SIG-M5 treated with dmso at 0.1 percent for 504 hours (cell line): ENCODE measurements at regions not wholly inside any gene's neighbourhood (a gene's known extent, or its start where the extent isn't known, plus 50 kb on each side); places are given as distances from the start of the nearest gene placed in this dataset.

Experiments used
- DNase-seq: peaks from one replicate; lab custom pipeline; 2025; ENCODE audit not compliant: unreplicated experiment; lab: John Stamatoyannopoulos, UW

DNA sequence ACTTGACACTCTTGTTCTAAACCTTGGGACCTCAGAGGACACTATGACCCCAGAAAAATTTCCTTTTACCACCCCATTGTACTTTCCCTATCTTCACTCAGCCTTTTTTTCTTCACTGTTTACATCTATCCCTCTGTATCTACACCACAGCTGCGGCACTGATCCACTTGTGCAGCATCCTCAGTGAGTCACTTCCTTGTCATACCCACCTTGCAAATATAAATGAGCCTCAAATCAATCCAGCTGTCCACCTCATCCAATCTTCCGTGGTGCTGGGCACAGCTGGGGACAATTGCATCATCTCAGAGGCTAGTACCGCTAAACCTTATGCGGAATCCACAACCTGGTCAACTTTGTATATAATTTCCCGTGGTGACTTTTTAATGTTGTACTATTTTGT, 710.5 kb downstream of the QKI start:
- DNase-seq, result no peak

GRCh38 chr6:164124473-164124872, 710.0 kb downstream of the QKI start:
- DNase-seq, result no peak

GRCh38 chr6:164122109-164122508, 707.6 kb downstream of the QKI start:
- DNase-seq, result no peak

GRCh38 chr6:164121527-164121926, 707.0 kb downstream of the QKI start:
- no peak for DNase-seq

DNA sequence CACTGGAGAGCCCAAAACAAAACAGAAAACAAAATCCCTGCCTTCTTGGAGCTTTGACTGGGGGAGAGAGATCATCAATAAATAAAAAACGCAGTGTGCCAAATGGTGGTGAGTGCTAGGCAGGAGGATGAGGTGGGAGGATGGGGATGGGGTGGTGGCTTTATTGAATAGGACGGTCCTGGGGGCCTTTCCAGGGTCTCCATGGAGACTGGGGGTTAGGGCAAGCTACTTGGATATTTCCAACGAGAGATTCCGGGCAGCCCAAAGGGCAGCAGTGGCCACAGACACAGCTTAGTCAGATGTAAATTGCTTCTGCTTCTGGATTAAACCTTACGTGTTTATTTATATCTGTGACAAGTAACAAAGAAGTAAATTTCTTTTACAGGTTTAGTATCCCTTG, 700.1 kb downstream of the QKI start:
- no peak for DNase-seq

DNA sequence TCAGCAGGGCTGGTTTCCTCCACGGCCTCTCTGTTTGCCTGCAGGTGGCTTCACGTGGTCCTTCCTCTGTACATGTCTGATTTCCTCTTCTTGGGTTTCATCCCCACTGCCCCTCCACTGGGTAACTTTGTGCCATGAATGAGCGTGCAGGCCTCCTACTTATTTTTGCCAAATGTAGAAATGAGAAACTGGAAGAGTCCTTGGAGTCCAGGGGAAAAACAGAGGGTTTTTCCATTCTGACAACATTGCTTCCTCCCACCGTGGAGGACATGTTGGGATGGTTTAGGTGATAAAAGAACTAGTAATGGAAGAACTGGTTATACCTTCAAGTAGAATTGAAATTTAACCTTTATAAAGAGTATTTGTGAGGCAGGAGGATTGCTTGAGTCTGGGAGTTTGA, 699.5 kb downstream of the QKI start:
- no peak for DNase-seq

GRCh38 chr6:164113637-164114036, 699.1 kb downstream of the QKI start:
- DNase-seq, result no peak

DNA sequence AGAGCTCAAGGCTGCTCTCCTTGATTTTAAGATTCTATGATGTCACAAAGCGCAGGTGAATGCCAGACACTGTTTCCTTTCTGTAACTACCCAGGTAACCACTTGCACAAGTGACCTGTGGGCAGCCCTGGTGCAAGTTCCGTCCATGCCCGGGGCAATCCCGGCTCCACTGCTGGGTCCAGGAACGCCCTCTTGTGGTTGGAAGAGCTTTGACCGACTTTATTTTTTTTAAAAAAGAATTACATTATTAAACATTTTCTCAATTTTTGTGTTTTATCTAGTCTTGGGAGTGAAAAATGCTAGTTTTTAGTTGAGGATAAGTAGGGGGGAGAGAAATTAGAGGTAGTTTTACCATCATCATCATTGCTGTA, 695.2 kb downstream of the QKI start:
- DNase-seq, result no peak

DNA sequence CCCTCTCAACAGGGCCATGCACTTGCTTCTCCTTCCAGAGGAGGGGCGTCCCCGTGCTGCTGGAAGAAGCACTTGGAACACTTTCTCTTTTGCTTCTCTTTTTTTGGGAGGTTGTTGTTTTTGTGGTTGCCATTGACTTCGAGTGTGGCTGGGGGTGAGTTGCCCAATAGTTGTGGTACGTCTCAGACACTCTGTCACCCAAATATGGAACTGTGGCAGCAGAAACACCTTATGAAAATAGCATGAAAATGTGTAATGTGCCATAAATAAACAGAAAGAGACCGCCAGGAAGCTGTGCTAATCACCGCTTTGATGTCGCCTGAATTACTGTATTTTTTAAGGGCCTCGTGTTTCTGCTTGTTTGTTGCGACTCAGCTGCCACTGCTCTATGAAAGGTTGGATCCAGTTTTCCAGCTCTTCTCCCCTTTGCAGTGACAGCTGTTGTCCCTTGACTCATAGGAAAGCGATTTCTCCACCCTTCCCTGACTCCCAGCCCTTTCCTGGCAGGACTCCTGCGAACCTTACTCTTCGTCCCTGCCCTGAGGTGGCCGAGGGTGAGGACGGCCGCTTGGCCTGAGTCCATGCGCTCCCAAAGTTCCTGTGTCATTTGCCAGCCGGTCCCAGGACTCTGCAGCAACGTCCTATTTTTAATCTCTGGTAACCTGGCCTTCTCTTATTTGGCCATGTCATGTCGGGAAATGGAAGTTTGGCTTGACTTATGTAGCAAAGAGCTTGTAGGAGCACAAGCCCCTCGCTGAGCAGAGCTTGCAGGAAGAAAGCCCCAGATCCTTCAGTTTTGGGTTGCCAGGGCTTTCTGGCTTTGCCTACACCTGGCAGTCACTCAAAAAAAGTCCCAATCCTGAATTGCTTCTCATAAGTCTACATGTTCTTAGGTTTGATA, 694.6 kb downstream of the QKI start:
- peak; percentile 35 for DNase-seq

- DNase-seq, result no peak
These were observed 693.6 kb downstream of the QKI start for GRCh38 chr6:164108092-164108491.

- no peak for DNase-seq
These were observed 692.9 kb downstream of the QKI start for GRCh38 chr6:164107297-164107995.

DNA sequence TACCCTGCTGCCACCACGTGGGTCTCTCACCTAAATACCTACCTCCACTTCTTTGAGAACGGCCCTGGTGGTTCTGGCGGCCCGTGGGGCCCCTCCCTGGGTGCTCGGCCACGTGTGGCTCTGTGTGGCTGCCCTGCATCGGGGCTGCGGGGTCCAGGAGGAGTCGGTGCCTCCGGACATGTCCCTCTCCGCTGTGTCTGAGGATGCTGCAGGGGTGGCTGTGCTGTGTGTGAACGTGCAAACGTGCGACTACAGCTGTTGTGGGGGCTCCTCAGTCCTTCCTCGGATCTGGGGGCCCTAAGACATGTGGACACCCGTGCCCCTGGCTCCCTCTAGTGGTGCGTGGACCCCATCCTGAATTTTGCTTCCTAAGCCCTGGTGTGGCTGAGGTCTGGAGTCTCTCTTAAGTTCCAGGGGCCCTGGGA, 691.8 kb downstream of the QKI start:
- DNase-seq, result no peak

DNA sequence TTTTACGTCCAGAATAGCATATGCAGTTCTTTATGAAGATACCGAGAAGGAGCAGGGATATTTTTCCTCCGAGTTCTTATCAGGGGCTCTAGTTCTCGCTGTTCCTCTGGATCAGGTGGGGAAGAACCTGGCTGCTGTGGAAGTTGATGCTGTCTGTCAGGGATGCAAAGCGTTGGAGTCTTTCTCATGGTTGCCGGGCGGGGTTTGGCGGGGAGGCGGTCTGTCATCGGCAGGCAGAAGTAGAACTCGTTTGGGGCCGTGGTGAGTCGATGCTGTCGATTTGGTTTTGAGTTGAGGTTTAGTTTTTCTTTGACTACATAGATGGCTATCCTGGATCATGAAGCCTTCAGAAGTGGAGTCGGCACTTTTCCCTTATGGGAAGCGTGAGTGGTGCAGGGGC, 691.2 kb downstream of the QKI start:
- DNase-seq, result no peak

GRCh38 chr6:164104432-164104831, 689.9 kb downstream of the QKI start:
- no peak for DNase-seq

DNA sequence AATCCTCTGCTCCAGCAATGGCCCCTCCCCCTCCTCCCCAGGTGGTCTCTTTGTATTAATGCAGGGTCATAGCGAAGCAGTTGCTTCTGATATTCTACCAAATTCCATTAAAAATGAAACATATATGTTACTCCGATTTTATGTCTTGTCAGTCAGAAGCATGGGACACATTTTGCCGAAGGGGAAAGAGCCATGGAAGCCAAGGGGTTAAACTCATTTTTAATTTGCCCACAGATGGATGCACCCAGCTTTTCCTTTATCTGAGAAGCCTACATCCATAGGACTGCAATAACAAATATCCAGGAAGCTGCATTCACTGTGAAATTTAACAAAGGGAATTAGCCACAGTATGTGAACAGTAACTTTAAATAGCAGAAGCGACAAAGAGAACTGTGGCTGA, 688.2 kb downstream of the QKI start:
- DNase-seq, result no peak

- no peak for DNase-seq
These were observed 687.3 kb downstream of the QKI start for GRCh38 chr6:164101859-164102258.

GRCh38 chr6:164099269-164099865, 684.8 kb downstream of the QKI start:
- DNase-seq, result no peak

GRCh38 chr6:164098857-164099267, 684.3 kb downstream of the QKI start:
- DNase-seq, result no peak

DNA sequence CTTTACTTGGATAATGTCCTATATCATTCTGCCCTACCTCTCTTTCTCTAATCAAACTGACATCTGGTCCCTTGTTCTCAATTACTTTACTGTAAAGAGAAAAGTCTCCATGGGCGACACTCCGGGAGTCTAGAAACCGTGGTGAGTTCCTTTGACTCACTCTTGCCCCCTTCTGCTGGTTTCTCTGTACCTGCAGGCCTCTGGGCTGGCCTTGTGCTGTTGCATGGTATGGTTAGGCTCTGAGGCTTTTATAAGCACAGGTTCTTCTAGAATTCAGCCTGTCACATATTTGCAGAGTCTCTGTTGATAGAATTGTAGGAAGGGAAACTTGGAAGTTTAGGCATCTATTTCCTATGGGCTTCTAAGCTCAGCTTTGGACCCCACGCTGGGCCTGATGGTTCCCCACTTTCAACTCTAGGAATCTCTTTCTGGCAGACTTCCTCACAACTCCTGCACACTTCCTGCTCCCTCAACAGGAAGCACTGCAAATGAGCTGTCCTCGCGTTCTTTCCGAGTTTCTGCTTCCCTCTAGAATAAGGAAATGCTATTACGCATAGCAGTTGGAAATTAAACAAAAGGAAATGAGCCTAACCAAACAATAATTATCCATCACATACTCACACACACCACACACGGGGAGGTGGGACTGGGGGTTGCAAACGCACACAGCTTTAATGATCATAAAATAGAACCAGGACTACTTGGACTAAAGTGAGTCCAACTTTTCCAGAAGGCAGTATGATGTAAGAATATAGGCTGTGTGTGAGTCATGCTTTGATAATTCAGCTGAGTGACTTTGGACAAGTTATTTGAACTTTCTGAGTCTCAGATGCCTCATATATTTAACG, 683.3 kb downstream of the QKI start:
- DNase-seq, result no peak

GRCh38 chr6:164097056-164097455, 682.5 kb downstream of the QKI start:
- DNase-seq, result no peak

DNA sequence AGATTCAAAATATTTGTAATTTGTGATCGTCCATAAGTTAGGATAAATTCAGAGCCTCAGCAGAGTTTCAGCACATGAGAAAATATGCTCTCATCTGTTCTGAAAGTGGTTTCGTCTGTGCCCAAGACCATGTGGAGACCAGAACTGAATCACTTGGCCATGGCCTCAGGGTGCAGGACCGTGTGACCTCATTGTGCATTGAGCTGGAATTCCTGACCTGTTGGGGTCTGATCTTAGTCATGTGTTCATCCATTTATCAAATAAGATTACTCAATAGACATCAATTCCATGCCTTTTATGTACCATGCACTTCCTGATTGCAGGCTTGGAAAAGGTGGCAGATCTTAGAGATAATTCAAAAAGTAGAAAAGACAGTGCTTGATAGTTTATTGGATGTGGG, 680.5 kb downstream of the QKI start:
- DNase-seq, result no peak
